GM23338 (cell line): ENCODE measurements at regions not wholly inside any gene's neighbourhood (a gene's known extent, or its start where the extent isn't known, plus 50 kb on each side); places are given as distances from the start of the nearest gene placed in this dataset.

Source experiments
- CREB1 ChIP-seq: fragments of 250-450 bp; sonication (Bioruptor Pico); IDR thresholded peaks from 2 replicates; pipeline ENCODE4 v1.5.0; 2020; ENCODE audit warnings: low read depth, mild to moderate bottlenecking, moderate library complexity
- CTCF ChIP-seq, 2 experiments: fragments of 200-600 bp in 1 of 2; sonication (generic) in 1 of 2; conservative IDR thresholded peaks; 2 replicates each; pipeline versions ENCODE4 v1.5.1 to v1.6.1; 2016 to 2017; ENCODE audit warnings: antibody characterized with exemption in 2 of 2, low read depth in 2 of 2, mild to moderate bottlenecking in 2 of 2, moderate library complexity in 1 of 2
- ETS1 ChIP-seq: IDR thresholded peaks from 2 replicates; pipeline ENCODE4 v1.6.1; 2016; ENCODE audit warnings: antibody characterized with exemption
- EZH2 ChIP-seq: fragments of 200-600 bp; sonication (generic); IDR thresholded peaks from one replicate; pipeline ENCODE4 v1.8.0; 2017; ENCODE audit warnings: antibody characterized with exemption, mild to moderate bottlenecking, low read depth; ENCODE audit not compliant: unreplicated experiment
- EZH2phosphoT487 ChIP-seq: fragments of 200-600 bp; sonication (generic); IDR thresholded peaks from one replicate; pipeline ENCODE4 v1.8.1; 2018; ENCODE audit warnings: antibody characterized with exemption; ENCODE audit not compliant: unreplicated experiment
- JUNB ChIP-seq: IDR thresholded peaks from one replicate; pipeline ENCODE4 v1.6.1; 2016; ENCODE audit warnings: antibody characterized with exemption; ENCODE audit not compliant: unreplicated experiment
- NANOG ChIP-seq: IDR thresholded peaks from 2 replicates; pipeline ENCODE4 v1.6.1; 2016; ENCODE audit warnings: antibody characterized with exemption, borderline replicate concordance
- POLR2AphosphoS5 ChIP-seq: IDR thresholded peaks from 2 replicates; pipeline ENCODE4 v1.6.1; 2016; ENCODE audit warnings: antibody characterized with exemption, low read depth
- REST ChIP-seq: IDR thresholded peaks from one replicate; pipeline ENCODE4 v1.6.1; 2018; ENCODE audit warnings: antibody characterized with exemption; ENCODE audit not compliant: unreplicated experiment
- STAT1 ChIP-seq: IDR thresholded peaks from one replicate; pipeline ENCODE4 v1.6.1; 2016; ENCODE audit warnings: antibody characterized with exemption; ENCODE audit not compliant: unreplicated experiment
- ZNF114 ChIP-seq: fragments of 250-450 bp; sonication (Bioruptor Pico); IDR thresholded peaks from 2 replicates; pipeline ENCODE4 v1.5.0; 2020; ENCODE audit warnings: mild to moderate bottlenecking, moderate library complexity

- no peak for TF ChIP-seq CTCF (conservative IDR thresholded peaks at IDR 0.05; ENCODE audit: low read depth in 2 of 2)
- TF ChIP-seq EZH2 = no peak
- no peak for TF ChIP-seq CREB1 (CRISPR knock-in tag)
- TF ChIP-seq REST = no peak
- no peak for TF ChIP-seq STAT1
- TF ChIP-seq POLR2AphosphoS5 = no peak
- no peak for TF ChIP-seq EZH2phosphoT487
- no peak for TF ChIP-seq JUNB
- no peak for TF ChIP-seq ZNF114 (CRISPR knock-in tag)
- no peak for TF ChIP-seq ETS1
- no peak for TF ChIP-seq NANOG
Measured at GRCh38 chr15:69808756-69809155, 289.0 kb downstream of the TLE3 start.
